SK-N-SH (cell line): ENCODE measurements at regions not wholly inside any gene's neighbourhood (a gene's known extent, or its start where the extent isn't known, plus 50 kb on each side); places are given as distances from the start of the nearest gene placed in this dataset.

ENCODE experiments used
- CTCF ChIA-PET: fragments of 300-600, 350-600 bp; formaldehyde crosslinking; extraction: SDS; loops from one replicate; lab custom pipeline; 2021; lab: Yijun Ruan, JAX
- POLR2A ChIA-PET: fragments of 350-600 bp; sonication (Branson Sonifier 250); formaldehyde crosslinking; extraction: SDS; loops from one replicate; lab custom pipeline; 2020; ENCODE audit warnings: antibody characterized with exemption, inconsistent platforms; lab: Yijun Ruan, JAX
- DNase-seq: peaks from one replicate; pipeline ENCODE4 v3.0.0; 2012
- H2AFZ ChIP-seq: fragments of 200-600 bp; sonication (generic); 2 replicates; pipeline ENCODE4 v1.8.1; 2016; ENCODE audit warnings: antibody characterized with exemption, mild to moderate bottlenecking, low read depth
- H3F3A ChIP-seq: fragments of 200-600 bp; sonication (generic); replicated peaks from 2 replicates; pipeline ENCODE3; 2016; ENCODE audit warnings: antibody characterized with exemption, mild to moderate bottlenecking; ENCODE audit not compliant: insufficient read depth
- H3K27ac ChIP-seq, 2 experiments: fragments of 200-500 bp in 1 of 2; fragments of 200-600 bp in 1 of 2; sonication (Bioruptor generic) in 1 of 2; sonication (generic), shearing (Covaris generic) in 1 of 2; 2 replicates each; pipeline versions ENCODE4 v1.5.1 to v1.6.1; 2014 to 2016; ENCODE audit warnings: low read depth in 2 of 2, inconsistent platforms in 1 of 2, low read length in 1 of 2, mild to moderate bottlenecking in 1 of 2, mixed read lengths in 1 of 2
- H3K27me3 ChIP-seq: fragments of 200-600 bp; sonication (generic), shearing (Covaris generic); 2 replicates; pipeline ENCODE4 v1.6.1; 2016; ENCODE audit warnings: mixed run types; ENCODE audit not compliant: insufficient read depth
- H3K36me3 ChIP-seq, 2 experiments: fragments of 200-500 bp in 1 of 2; fragments of 200-600 bp in 1 of 2; sonication (Bioruptor generic) in 1 of 2; sonication (generic) in 1 of 2; replicated peaks in 1 of 2; 2 replicates each; pipeline versions ENCODE3 to v1.5.1; 2014 to 2016; ENCODE audit warnings: low read length in 1 of 2, mild to moderate bottlenecking in 1 of 2; ENCODE audit not compliant: insufficient read depth in 2 of 2, control insufficient read depth in 1 of 2
- H3K4me1 ChIP-seq, 2 experiments: fragments of 200-500 bp in 1 of 2; fragments of 200-600 bp in 1 of 2; sonication (Bioruptor generic) in 1 of 2; sonication (generic), shearing (Covaris generic) in 1 of 2; 2 replicates each; pipeline versions ENCODE4 v1.5.1 to v1.6.1; 2014 to 2016; ENCODE audit warnings: low read depth in 1 of 2, low read length in 1 of 2, mixed run types in 1 of 2; ENCODE audit not compliant: insufficient read depth in 2 of 2, control insufficient read depth in 1 of 2
- H3K4me2 ChIP-seq: fragments of 200-600 bp; sonication (generic), shearing (Covaris generic); 2 replicates; pipeline ENCODE4 v1.6.1; 2017; ENCODE audit warnings: mixed run types
- H3K4me3 ChIP-seq, 2 experiments: fragments of 200-500 bp in 1 of 2; fragments of 200-600 bp in 1 of 2; sonication (Bioruptor generic) in 1 of 2; sonication (generic), shearing (Covaris generic) in 1 of 2; 2 replicates each; pipeline versions ENCODE4 v1.5.1 to v1.8.1; 2014 to 2016; ENCODE audit warnings: low read depth in 2 of 2, inconsistent platforms in 1 of 2, low read length in 1 of 2, mild to moderate bottlenecking in 1 of 2, mixed read lengths in 1 of 2, moderate library complexity in 1 of 2
- H3K79me2 ChIP-seq: fragments of 200-600 bp; sonication (generic); 2 replicates; pipeline ENCODE4 v1.8.1; 2017; ENCODE audit warnings: mild to moderate bottlenecking; ENCODE audit not compliant: insufficient read depth
- H3K9ac ChIP-seq: fragments of 200-600 bp; sonication (generic); 2 replicates; pipeline ENCODE4 v1.6.1; 2017; ENCODE audit warnings: mixed run types
- H3K9me2 ChIP-seq: fragments of 200-600 bp; sonication (generic); 2 replicates; pipeline ENCODE4 v1.6.1; 2017; ENCODE audit warnings: mixed run types
- H3K9me3 ChIP-seq: fragments of 200-600 bp; sonication (generic); 2 replicates; pipeline ENCODE4 v1.6.1; 2017; ENCODE audit warnings: mixed run types, mild to moderate bottlenecking, moderate library complexity
- H4K20me1 ChIP-seq: fragments of 200-600 bp; sonication (generic); 2 replicates; pipeline ENCODE4 v1.6.1; 2017; ENCODE audit warnings: mild to moderate bottlenecking, mixed run types; ENCODE audit not compliant: insufficient read depth
- CHD2 ChIP-seq: fragments of 150-350 bp; IDR thresholded peaks from 2 replicates; pipeline ENCODE4 v1.6.1; 2018; ENCODE audit warnings: low read length; ENCODE audit not compliant: partially characterized antibody
- ELF1 ChIP-seq: IDR thresholded peaks from 2 replicates; pipeline ENCODE4 v1.4.0; 2012
- EP300 ChIP-seq, 2 experiments: IDR thresholded peaks; 2 replicates each; pipeline versions ENCODE4 v1.4.0 to v1.6.1; 2012; ENCODE audit warnings: borderline replicate concordance in 1 of 2, low read depth in 1 of 2, low read length in 1 of 2
- EZH2phosphoT487 ChIP-seq: fragments of 200-600 bp; sonication (generic); IDR thresholded peaks from 2 replicates; pipeline ENCODE4 v1.6.1; 2017; ENCODE audit warnings: low read depth, mixed run types, mild to moderate bottlenecking, antibody characterized with exemption, moderate library complexity, borderline replicate concordance
- FOSL2 ChIP-seq: IDR thresholded peaks from 2 replicates; pipeline ENCODE4 v1.4.0; 2012; ENCODE audit warnings: low read depth, mild to moderate bottlenecking, moderate library complexity, borderline replicate concordance
- GABPA ChIP-seq: IDR thresholded peaks from 2 replicates; pipeline ENCODE4 v1.4.0; 2012; ENCODE audit warnings: low read depth, mild to moderate bottlenecking
- GATA2 ChIP-seq: sonication (generic); formaldehyde crosslinking; IDR thresholded peaks from 2 replicates; pipeline ENCODE4 v1.5.0; 2020; ENCODE audit warnings: mild to moderate bottlenecking, missing genetic modification reagents
- IRF3 ChIP-seq: fragments of 150-350 bp; IDR thresholded peaks from 2 replicates; pipeline ENCODE4 v1.6.1; 2016; ENCODE audit warnings: mild to moderate bottlenecking, low read depth, low read length
- MXI1 ChIP-seq: IDR thresholded peaks from 2 replicates; pipeline ENCODE4 v1.6.1; 2012; ENCODE audit warnings: mild to moderate bottlenecking, low read depth, low read length, improper control_type of control experiment
- NFIC ChIP-seq: IDR thresholded peaks from 2 replicates; pipeline ENCODE4 v1.4.0; 2012; ENCODE audit warnings: borderline replicate concordance
- NRF1 ChIP-seq: IDR thresholded peaks from 2 replicates; pipeline ENCODE4 v1.6.1; 2012; ENCODE audit warnings: low read depth, mild to moderate bottlenecking, low read length
- RAD21 ChIP-seq: IDR thresholded peaks from 2 replicates; pipeline ENCODE4 v1.6.1; 2012; ENCODE audit warnings: mild to moderate bottlenecking, low read length
- RCOR1 ChIP-seq: fragments of 150-350 bp; IDR thresholded peaks from 2 replicates; pipeline ENCODE4 v1.6.1; 2017; ENCODE audit warnings: antibody characterized with exemption, low read length
- RFX5 ChIP-seq: IDR thresholded peaks from 2 replicates; pipeline ENCODE4 v1.6.1; 2012; ENCODE audit warnings: mild to moderate bottlenecking, improper control_type of control experiment, low read length
- RXRA ChIP-seq: IDR thresholded peaks from 2 replicates; pipeline ENCODE4 v1.4.0; 2012; ENCODE audit warnings: low read depth, mild to moderate bottlenecking, borderline replicate concordance
- USF1 ChIP-seq: IDR thresholded peaks from 2 replicates; pipeline ENCODE4 v1.4.0; 2012; ENCODE audit warnings: low read depth, borderline replicate concordance
- USF2 ChIP-seq: fragments of 150-350 bp; IDR thresholded peaks from 2 replicates; pipeline ENCODE4 v1.6.1; 2017; ENCODE audit warnings: antibody characterized with exemption, low read length, low read depth, borderline replicate concordance
- YY1 ChIP-seq: IDR thresholded peaks from 2 replicates; pipeline ENCODE4 v1.4.0; 2012; ENCODE audit warnings: low read depth, mild to moderate bottlenecking
- ZBTB33 ChIP-seq: IDR thresholded peaks from 2 replicates; pipeline ENCODE4 v1.4.0; 2012; ENCODE audit warnings: low read depth, borderline replicate concordance
- WGBS: methylation state at CpG from one replicate; pipeline ENCODE4 v1.1.6; 2017; ENCODE audit warnings: low lambda C conversion rate; 5-methylcytosine and 5-hydroxymethylcytosine counted together

GRCh38 chr5:53161876-53162275 is 52.3 kb upstream of the MOCS2 start:
- TF ChIP-seq IRF3 (no peak), NRF1 (no peak), USF2 (no peak), ELF1 (no peak), NFIC (no peak), MXI1 (no peak), YY1 (no peak), USF1 (no peak), RAD21 (no peak), RXRA (no peak), CHD2 (no peak), ZBTB33 (no peak), EZH2phosphoT487 (no peak), GATA2 (CRISPR knock-in tag) (no peak), RCOR1 (no peak), GABPA (no peak), EP300 (IDR thresholded peaks at IDR 0.05; ENCODE audit: borderline replicate concordance in 1 of 2, low read depth in 1 of 2, low read length in 1 of 2) (no peak), RFX5 (no peak), FOSL2 (no peak)
- no peaks in the 10 kb centered on the region for H3K9me2 ChIP-seq
- ChIA-PET POLR2A (no interaction called here), CTCF (no interaction called here)
- H3K4me2 ChIP-seq = no peak overlapping the region
- H3K9me3 ChIP-seq = no peaks in the 10 kb centered on the region
- 63% methylated on average over 2 of the region's 2 CpGs for WGBS
- no peak overlapping the region for H3K9ac ChIP-seq
- no peak for DNase-seq
- H2AFZ ChIP-seq = no peak overlapping the region
- no peaks in the 10 kb centered on the region for H4K20me1 ChIP-seq
- H3K27me3 ChIP-seq = no peaks in the 10 kb centered on the region
- peaks cover 0 to 2% of the 10 kb centered on the region in 2 experiments; a peak in 1 of 4 replicates for H3K4me1 ChIP-seq
- no peak overlapping the region for H3K4me3 ChIP-seq
- no peaks in the 10 kb centered on the region for H3F3A ChIP-seq
- H3K36me3 ChIP-seq = no peaks in the 10 kb centered on the region
- no peaks in the 10 kb centered on the region for H3K79me2 ChIP-seq
- no peak overlapping the region for H3K27ac ChIP-seq
